ENCODE measurements at regions not wholly inside any gene's neighbourhood (a gene's known extent, or its start where the extent isn't known, plus 50 kb on each side); places are given as distances from the start of the nearest gene placed in this dataset.

GRCh38 chr22:27413702-27414101, 387.9 kb downstream of the MN1 start:
- intact Hi-C loops (cut with DNase I) = no loop called here
- H3K36me3 ChIP-seq (replicated peaks in 1 of 2) = no peaks in the 10 kb centered on the region
- no peak for TF ChIP-seq CTCF (IDR thresholded peaks at IDR 0.05)
- no peak for TF ChIP-seq POLR2A (IDR thresholded peaks at IDR 0.05)
- no peaks in the 10 kb centered on the region for H3K9me3 ChIP-seq (replicated peaks in 1 of 3)
- no peak overlapping the region for H3K4me3 ChIP-seq
- H3K4me1 ChIP-seq (replicated peaks in 1 of 2) = no peaks in the 10 kb centered on the region
- H3K27ac ChIP-seq = no peak overlapping the region
- DNase-seq = no peak
- 68 to 78% (median 72%) methylated on average over 3 of the region's 3 CpGs for WGBS, 4 donors
- H3K27me3 ChIP-seq = peaks cover 23% of the 10 kb centered on the region

GRCh38 chr22:27416511-27417420, 384.8 kb downstream of the MN1 start:
- DNase-seq = no peak
- intact Hi-C loops (cut with DNase I) = no loop called here

GRCh38 chr22:27417421-27417814, 384.1 kb downstream of the MN1 start:
- Histone ChIP-seq H3K36me3 (replicated peaks in 1 of 2) (no peaks in the 10 kb centered on the region), H3K27me3 (peaks cover 17% of the 10 kb centered on the region), H3K4me1 (replicated peaks in 1 of 2) (no peaks in the 10 kb centered on the region), H3K27ac (no peak overlapping the region), H3K9me3 (replicated peaks in 1 of 3) (no peaks in the 10 kb centered on the region), H3K4me3 (no peak overlapping the region)
- 70 to 73% (median 72%) methylated on average over 4 to 5 of the region's 5 CpGs for WGBS, 4 donors
- no peak for DNase-seq
- intact Hi-C loops (cut with DNase I) = no loop called here
- TF ChIP-seq POLR2A (IDR thresholded peaks at IDR 0.05) = no peak
- no peak for TF ChIP-seq CTCF (IDR thresholded peaks at IDR 0.05)

More at GRCh38 chr22:27416511-27417420, 384.8 kb downstream of the MN1 start:
- TF ChIP-seq CTCF (IDR thresholded peaks at IDR 0.05) = no peak
- TF ChIP-seq POLR2A (IDR thresholded peaks at IDR 0.05) = no peak
- Histone ChIP-seq H3K4me3 (no peak overlapping the region), H3K36me3 (replicated peaks in 1 of 2) (no peaks in the 10 kb centered on the region), H3K4me1 (replicated peaks in 1 of 2) (no peaks in the 10 kb centered on the region), H3K9me3 (replicated peaks in 1 of 3) (no peaks in the 10 kb centered on the region), H3K27me3 (peaks cover 17% of the 10 kb centered on the region), H3K27ac (no peak overlapping the region)
- WGBS, 4 donors = 20 to 38% (median 26%) methylated on average over 6 to 12 of the region's 12 CpGs

- intact Hi-C loops (cut with DNase I) = no loop called here
- TF ChIP-seq POLR2A (IDR thresholded peaks at IDR 0.05) (no peak), CTCF (IDR thresholded peaks at IDR 0.05) (no peak)
Measured at GRCh38 chr22:27418261-27418660, 383.3 kb downstream of the MN1 start.

More at GRCh38 chr22:27418261-27418660, 383.3 kb downstream of the MN1 start:
- H3K4me3 ChIP-seq = no peak overlapping the region
- no peak for DNase-seq
- H3K27me3 ChIP-seq = peaks cover 17% of the 10 kb centered on the region
- no peaks in the 10 kb centered on the region for H3K9me3 ChIP-seq (replicated peaks in 1 of 3)
- no peaks in the 10 kb centered on the region for H3K4me1 ChIP-seq (replicated peaks in 1 of 2)
- H3K36me3 ChIP-seq (replicated peaks in 1 of 2) = no peaks in the 10 kb centered on the region
- no peak overlapping the region for H3K27ac ChIP-seq
- WGBS, 4 donors = 60 to 70% (median 67%) methylated on average over 6 to 7 of the region's 7 CpGs

Data from adrenal gland (tissue), 9 donors.